PFSK-1 (cell line): ENCODE measurements at regions not wholly inside any gene's neighbourhood (a gene's known extent, or its start where the extent isn't known, plus 50 kb on each side); places are given as distances from the start of the nearest gene placed in this dataset.

Experiments
- FOXP2 ChIP-seq: optimal IDR thresholded peaks from 2 replicates; pipeline ENCODE3; 2011; ENCODE audit warnings: borderline replicate concordance, control low read depth, inconsistent platforms; ENCODE audit not compliant: insufficient read depth; ENCODE audit errors: extremely low read length, extremely low read depth
- POLR2AphosphoS5 ChIP-seq: IDR thresholded peaks from 2 replicates; pipeline ENCODE4 v1.6.1; 2012; ENCODE audit warnings: low read depth, mild to moderate bottlenecking, control low read depth, low read length, moderate library complexity
- SIN3A ChIP-seq: IDR thresholded peaks from 2 replicates; pipeline ENCODE4 v1.6.1; 2012; ENCODE audit warnings: mild to moderate bottlenecking, low read length, moderate library complexity, borderline replicate concordance; ENCODE audit not compliant: insufficient read depth
- TAF1 ChIP-seq: IDR thresholded peaks from 2 replicates; pipeline ENCODE4 v1.6.1; 2012; ENCODE audit warnings: low read length, control low read depth, borderline replicate concordance; ENCODE audit not compliant: insufficient read depth
- TF ChIP-seq, protein P1 (sequence below), 2 experiments: IDR thresholded peaks; 2 replicates each; pipeline versions ENCODE4 v1.6.1 to v1.8.0; 2011 to 2012; ENCODE audit warnings: low read depth in 2 of 2, low read length in 2 of 2, control low read depth in 1 of 2, inconsistent platforms in 1 of 2, mild to moderate bottlenecking in 1 of 2, moderate library complexity in 1 of 2; ENCODE audit not compliant: insufficient read depth in 1 of 2

DNA sequence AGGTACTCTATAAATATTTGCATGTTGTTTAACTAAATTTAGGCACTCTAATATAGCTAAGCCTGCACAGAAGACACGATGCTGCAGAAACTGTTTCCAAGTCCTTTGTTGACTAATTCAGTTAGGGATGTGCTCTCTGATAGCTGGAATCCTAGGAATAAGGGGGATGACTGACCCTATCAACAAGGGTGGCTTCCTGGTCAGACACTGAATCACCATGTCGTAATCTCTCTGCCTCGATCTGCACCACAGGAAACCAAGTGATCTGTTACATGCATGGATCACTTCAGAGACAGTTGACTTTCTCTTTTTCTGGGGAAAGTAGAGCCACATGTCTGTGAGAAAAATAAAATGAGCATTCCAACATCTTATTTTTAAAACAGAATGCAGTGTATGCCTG is 169.1 kb downstream of the GUCY2F start:
- no peak for TF ChIP-seq FOXP2
- TF ChIP-seq TAF1: no peak
- no peak for TF ChIP-seq POLR2AphosphoS5
- no peak for TF ChIP-seq SIN3A
- TF ChIP-seq, protein P1, sequence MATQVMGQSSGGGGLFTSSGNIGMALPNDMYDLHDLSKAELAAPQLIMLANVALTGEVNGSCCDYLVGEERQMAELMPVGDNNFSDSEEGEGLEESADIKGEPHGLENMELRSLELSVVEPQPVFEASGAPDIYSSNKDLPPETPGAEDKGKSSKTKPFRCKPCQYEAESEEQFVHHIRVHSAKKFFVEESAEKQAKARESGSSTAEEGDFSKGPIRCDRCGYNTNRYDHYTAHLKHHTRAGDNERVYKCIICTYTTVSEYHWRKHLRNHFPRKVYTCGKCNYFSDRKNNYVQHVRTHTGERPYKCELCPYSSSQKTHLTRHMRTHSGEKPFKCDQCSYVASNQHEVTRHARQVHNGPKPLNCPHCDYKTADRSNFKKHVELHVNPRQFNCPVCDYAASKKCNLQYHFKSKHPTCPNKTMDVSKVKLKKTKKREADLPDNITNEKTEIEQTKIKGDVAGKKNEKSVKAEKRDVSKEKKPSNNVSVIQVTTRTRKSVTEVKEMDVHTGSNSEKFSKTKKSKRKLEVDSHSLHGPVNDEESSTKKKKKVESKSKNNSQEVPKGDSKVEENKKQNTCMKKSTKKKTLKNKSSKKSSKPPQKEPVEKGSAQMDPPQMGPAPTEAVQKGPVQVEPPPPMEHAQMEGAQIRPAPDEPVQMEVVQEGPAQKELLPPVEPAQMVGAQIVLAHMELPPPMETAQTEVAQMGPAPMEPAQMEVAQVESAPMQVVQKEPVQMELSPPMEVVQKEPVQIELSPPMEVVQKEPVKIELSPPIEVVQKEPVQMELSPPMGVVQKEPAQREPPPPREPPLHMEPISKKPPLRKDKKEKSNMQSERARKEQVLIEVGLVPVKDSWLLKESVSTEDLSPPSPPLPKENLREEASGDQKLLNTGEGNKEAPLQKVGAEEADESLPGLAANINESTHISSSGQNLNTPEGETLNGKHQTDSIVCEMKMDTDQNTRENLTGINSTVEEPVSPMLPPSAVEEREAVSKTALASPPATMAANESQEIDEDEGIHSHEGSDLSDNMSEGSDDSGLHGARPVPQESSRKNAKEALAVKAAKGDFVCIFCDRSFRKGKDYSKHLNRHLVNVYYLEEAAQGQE (IDR thresholded peaks at IDR 0.05; ENCODE audit: insufficient read depth in 1 of 2, low read depth in 2 of 2, low read length in 2 of 2): no peak

GRCh38 chrX:109310031-109310430 is 171.9 kb downstream of the GUCY2F start:
- TF ChIP-seq, protein P1 (IDR thresholded peaks at IDR 0.05; ENCODE audit: insufficient read depth in 1 of 2, low read depth in 2 of 2, low read length in 2 of 2): no peak
- TF ChIP-seq TAF1 (no peak), FOXP2 (no peak), POLR2AphosphoS5 (no peak), SIN3A (no peak)

- TF ChIP-seq SIN3A (no peak), POLR2AphosphoS5 (no peak), TAF1 (no peak), FOXP2 (no peak)
- TF ChIP-seq, protein P1 (IDR thresholded peaks at IDR 0.05; ENCODE audit: insufficient read depth in 1 of 2, low read depth in 2 of 2, low read length in 2 of 2): no peak
Measured at GRCh38 chrX:109301177-109301576, 180.7 kb downstream of the GUCY2F start.

DNA sequence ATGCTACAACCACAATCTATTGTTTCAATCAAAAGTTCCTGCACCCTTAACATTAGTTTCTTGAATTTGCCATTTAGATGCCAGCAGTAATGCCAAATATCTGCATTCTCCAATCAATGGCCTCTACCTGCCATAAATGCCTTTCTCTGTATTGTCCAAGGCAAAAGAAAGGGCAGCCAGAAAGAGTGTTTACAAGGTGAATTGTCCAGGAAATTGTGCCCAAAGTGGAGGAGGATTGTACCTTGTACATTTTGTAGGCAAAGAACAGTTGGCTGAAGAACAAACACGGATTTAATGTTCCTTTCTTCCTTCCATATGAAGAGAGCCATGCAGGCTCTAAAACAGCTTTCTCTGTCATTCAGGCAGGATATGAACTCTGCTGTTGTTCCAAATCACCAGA is 181.5 kb downstream of the GUCY2F start:
- TF ChIP-seq FOXP2: no peak
- no peak for TF ChIP-seq TAF1
- no peak for TF ChIP-seq SIN3A
- TF ChIP-seq, protein P1 (IDR thresholded peaks at IDR 0.05; ENCODE audit: insufficient read depth in 1 of 2, low read depth in 2 of 2, low read length in 2 of 2): no peak
- no peak for TF ChIP-seq POLR2AphosphoS5

DNA sequence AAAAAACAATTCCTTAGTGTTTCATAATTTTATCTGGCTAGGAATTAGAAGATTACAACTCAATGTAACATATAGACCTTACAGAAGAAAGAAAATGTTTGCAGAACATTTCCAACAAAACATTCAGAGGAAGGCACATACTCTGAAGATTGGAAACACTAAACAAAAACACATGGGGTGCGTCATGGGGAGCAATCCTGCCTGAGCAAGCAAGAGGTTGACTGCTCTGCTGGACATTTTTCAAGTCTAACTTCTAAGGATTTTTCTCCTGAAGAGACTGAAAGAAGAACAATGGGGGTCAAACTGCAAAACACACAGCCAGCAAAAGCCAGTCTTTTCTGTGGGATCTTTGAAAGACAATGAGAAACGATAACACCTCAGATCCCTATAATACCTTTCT is 182.8 kb downstream of the GUCY2F start:
- TF ChIP-seq SIN3A (no peak), FOXP2 (no peak), TAF1 (no peak), POLR2AphosphoS5 (no peak)
- TF ChIP-seq, protein P1 (IDR thresholded peaks at IDR 0.05; ENCODE audit: insufficient read depth in 1 of 2, low read depth in 2 of 2, low read length in 2 of 2): no peak
